H9 (cell line): ENCODE measurements at regions not wholly inside any gene's neighbourhood (a gene's known extent, or its start where the extent isn't known, plus 50 kb on each side); places are given as distances from the start of the nearest gene placed in this dataset.

Source experiments
- DNase-seq: peaks from one replicate; pipeline ENCODE4 v3.0.0-alpha.2; 2017
- H2AFZ ChIP-seq: one replicate; pipeline ENCODE4 v1.6.1; 2013; ENCODE audit warnings: mild to moderate bottlenecking, low read length, control low read depth, moderate library complexity
- H2AK5ac ChIP-seq: 2 replicates; pipeline ENCODE4 v1.6.1; 2013; ENCODE audit warnings: low read length, control low read depth, mixed read lengths; ENCODE audit not compliant: insufficient read length
- H2BK120ac ChIP-seq: one replicate; pipeline ENCODE4 v1.6.1; 2013; ENCODE audit warnings: low read depth, mild to moderate bottlenecking, low read length, control low read depth, inconsistent platforms; ENCODE audit not compliant: poor library complexity, severe bottlenecking
- H2BK12ac ChIP-seq: 2 replicates; pipeline ENCODE4 v1.6.1; 2013; ENCODE audit warnings: low read length, control low read depth, mixed read lengths, low read depth; ENCODE audit not compliant: insufficient read length
- H2BK15ac ChIP-seq: 2 replicates; pipeline ENCODE4 v1.6.1; 2013; ENCODE audit warnings: low read depth, low read length, control low read depth
- H2BK20ac ChIP-seq: one replicate; pipeline ENCODE4 v1.6.1; 2013; ENCODE audit warnings: low read depth, mild to moderate bottlenecking, low read length, control low read depth, inconsistent platforms; ENCODE audit not compliant: poor library complexity, severe bottlenecking
- H2BK5ac ChIP-seq: 2 replicates; pipeline ENCODE4 v1.6.1; 2013; ENCODE audit warnings: low read length, control low read depth, mixed read lengths; ENCODE audit not compliant: insufficient read length
- H3K14ac ChIP-seq: 2 replicates; pipeline ENCODE4 v1.6.1; 2013; ENCODE audit warnings: low read length, control low read depth; ENCODE audit not compliant: insufficient read depth
- H3K18ac ChIP-seq: 2 replicates; pipeline ENCODE4 v1.6.1; 2013; ENCODE audit warnings: low read depth, mild to moderate bottlenecking, mixed read lengths, low read length, control low read depth; ENCODE audit not compliant: insufficient read length
- H3K23ac ChIP-seq: 2 replicates; pipeline ENCODE4 v1.6.1; 2013; ENCODE audit warnings: low read length, control low read depth, mixed read lengths, low read depth; ENCODE audit not compliant: insufficient read length
- H3K23me2 ChIP-seq: 2 replicates; pipeline ENCODE4 v1.6.1; 2013; ENCODE audit warnings: low read depth, mild to moderate bottlenecking, mixed read lengths, low read length, control low read depth; ENCODE audit not compliant: insufficient read length, poor library complexity, severe bottlenecking
- H3K27ac ChIP-seq: 2 replicates; pipeline ENCODE4 v1.5.1; 2013; ENCODE audit warnings: low read length, control low read depth, mixed read lengths, low read depth; ENCODE audit not compliant: insufficient read length
- H3K27me3 ChIP-seq: 2 replicates; pipeline ENCODE4 v1.6.1; 2013; ENCODE audit warnings: low read length, control low read depth, inconsistent platforms; ENCODE audit not compliant: insufficient read depth
- H3K4ac ChIP-seq: 2 replicates; pipeline ENCODE4 v1.6.1; 2013; ENCODE audit warnings: low read depth, mild to moderate bottlenecking, control low read depth, inconsistent platforms, low read length, moderate library complexity
- H3K4me1 ChIP-seq: 2 replicates; pipeline ENCODE4 v1.6.1; 2013; ENCODE audit warnings: low read length, control low read depth, inconsistent platforms; ENCODE audit not compliant: insufficient read depth
- H3K4me2 ChIP-seq: 2 replicates; pipeline ENCODE4 v1.6.1; 2013; ENCODE audit warnings: low read length, control low read depth, mixed read lengths; ENCODE audit not compliant: insufficient read length, insufficient read depth
- H3K56ac ChIP-seq: 2 replicates; pipeline ENCODE4 v1.6.1; 2013; ENCODE audit warnings: low read depth, mild to moderate bottlenecking, mixed read lengths, low read length, control low read depth; ENCODE audit not compliant: insufficient read length
- H3K79me1 ChIP-seq: 2 replicates; pipeline ENCODE4 v1.6.1; 2013; ENCODE audit warnings: low read depth, mild to moderate bottlenecking, moderate library complexity, low read length, control low read depth, inconsistent platforms; ENCODE audit not compliant: insufficient read depth, poor library complexity, severe bottlenecking
- H3K79me2 ChIP-seq: 2 replicates; pipeline ENCODE4 v1.6.1; 2013; ENCODE audit warnings: low read length, control low read depth, inconsistent platforms; ENCODE audit not compliant: insufficient read depth
- H3K9ac ChIP-seq: 2 replicates; pipeline ENCODE4 v1.6.1; 2013; ENCODE audit warnings: low read length, control low read depth, mixed read lengths; ENCODE audit not compliant: insufficient read length; ENCODE audit errors: extremely low read depth
- H3K9me3 ChIP-seq: one replicate; pipeline ENCODE4 v1.6.1; 2013; ENCODE audit warnings: low read depth, low read length, inconsistent platforms; ENCODE audit not compliant: control insufficient read depth
- H3T11ph ChIP-seq: one replicate; pipeline ENCODE4 v1.6.1; 2013; ENCODE audit warnings: mild to moderate bottlenecking, low read length, control low read depth, inconsistent platforms
- H4K20me1 ChIP-seq: one replicate; pipeline ENCODE4 v1.6.1; 2013; ENCODE audit not compliant: control insufficient read depth, insufficient read length, insufficient read depth
- H4K5ac ChIP-seq: 2 replicates; pipeline ENCODE4 v1.6.1; 2013; ENCODE audit warnings: low read depth, mild to moderate bottlenecking, mixed read lengths, low read length, control low read depth; ENCODE audit not compliant: insufficient read length
- H4K8ac ChIP-seq: replicated peaks from 2 replicates; pipeline ENCODE4 v1.6.1; 2013; ENCODE audit warnings: low read length, control low read depth, mixed read lengths, low read depth; ENCODE audit not compliant: insufficient read length
- H4K91ac ChIP-seq: 2 replicates; pipeline ENCODE4 v1.6.1; 2013; ENCODE audit warnings: low read depth, mild to moderate bottlenecking, moderate library complexity, mixed read lengths, low read length, control low read depth; ENCODE audit not compliant: insufficient read length
- H3K27ac Mint-ChIP-seq, 3 experiments: 2 replicates in 2 of 3; 3 replicates in 1 of 3; pipeline ENCODE4 v1.8.0; 2020 to 2021; ENCODE audit warnings: mixed read lengths in 3 of 3, mild to moderate bottlenecking in 1 of 3, moderate library complexity in 1 of 3
- H3K27me3 Mint-ChIP-seq: 2 replicates; pipeline ENCODE4 v1.8.0; 2021; ENCODE audit warnings: low read depth, mild to moderate bottlenecking, moderate library complexity, mixed read lengths
- H3K36me3 Mint-ChIP-seq, 3 experiments: 2 replicates in 2 of 3; 3 replicates in 1 of 3; pipeline ENCODE4 v1.8.0; 2020 to 2021; ENCODE audit warnings: low read depth in 3 of 3, mixed read lengths in 3 of 3; ENCODE audit not compliant: insufficient read depth in 1 of 3
- H3K4me1 Mint-ChIP-seq, 2 experiments: 2 replicates each; pipeline ENCODE4 v1.8.0; 2020; ENCODE audit warnings: mixed read lengths in 2 of 2
- H3K4me3 Mint-ChIP-seq, 2 experiments: 2 replicates in 1 of 2; 3 replicates in 1 of 2; pipeline ENCODE4 v1.8.0; 2020 to 2021; ENCODE audit warnings: mild to moderate bottlenecking in 2 of 2, mixed read lengths in 2 of 2, moderate library complexity in 1 of 2
- H3K9me3 Mint-ChIP-seq, 2 experiments: 2 replicates in 1 of 2; 3 replicates in 1 of 2; pipeline ENCODE4 v1.8.0; 2020; ENCODE audit warnings: mild to moderate bottlenecking in 2 of 2, mixed read lengths in 2 of 2, moderate library complexity in 1 of 2
- WGBS: extraction: QIAGEN DNeasy Blood & Tissue Kit; methylation state at CpG from one replicate; pipeline ENCODE4 v1.1.7; 2013; ENCODE audit warnings: missing lambda C conversion rate, low lambda C conversion rate, mixed read lengths; ENCODE audit not compliant: insufficient read length; ENCODE audit errors: extremely low coverage; 5-methylcytosine and 5-hydroxymethylcytosine counted together
- TF ChIP-seq, protein P1 (sequence below): fragments of 200-600 bp; sonication (generic); conservative IDR thresholded peaks from 3 replicates; pipeline ENCODE4 v1.8.0; 2021; ENCODE audit warnings: antibody characterized with exemption, mild to moderate bottlenecking

DNA sequence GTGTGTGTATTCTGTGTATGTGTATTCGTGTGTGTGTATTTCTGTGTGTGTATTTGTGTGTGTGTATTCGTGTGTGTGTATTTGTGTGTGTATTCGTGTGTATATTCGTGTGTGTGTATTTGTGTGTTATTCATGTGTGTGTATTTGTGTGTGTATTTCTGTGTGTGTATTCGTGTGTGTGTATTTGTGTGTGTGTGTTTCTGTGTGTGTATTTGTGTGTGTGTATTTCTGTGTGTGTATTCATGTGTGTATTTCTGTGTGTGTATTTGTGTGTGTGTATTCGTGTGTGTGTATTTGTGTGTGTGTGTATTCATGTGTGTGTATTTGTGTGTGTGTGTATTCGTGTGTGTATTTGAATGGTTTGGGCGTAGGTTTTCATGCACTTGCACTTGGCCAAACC lies 405.4 kb downstream of the SOX2 start:
- Histone ChIP-seq H3K79me2 (no peaks in the 10 kb centered on the region), H3K79me1 (no peaks in the 10 kb centered on the region), H3K56ac (no peak overlapping the region), H2BK120ac (no peak overlapping the region), H3K18ac (no peak overlapping the region), H2BK5ac (no peak overlapping the region), H3T11ph (no peak overlapping the region), H2BK12ac (no peak overlapping the region), H3K23me2 (no peaks in the 10 kb centered on the region), H3K9me3 (no peaks in the 10 kb centered on the region), H3K27ac (no peak overlapping the region), H3K23ac (no peak overlapping the region), H4K91ac (no peak overlapping the region), H4K5ac (no peak overlapping the region), H3K4me1 (no peaks in the 10 kb centered on the region), H3K27me3 (peaks cover 13% of the 10 kb centered on the region; the same call in 1 of the 2 replicates), H4K20me1 (no peaks in the 10 kb centered on the region), H2AFZ (no peak overlapping the region), H2BK15ac (no peak overlapping the region), H3K9ac (no peak overlapping the region), H4K8ac (no peak overlapping the region), H3K14ac (no peak overlapping the region), H3K4me2 (no peak overlapping the region), H2AK5ac (no peak overlapping the region), H3K4ac (no peak overlapping the region), H2BK20ac (no peak overlapping the region)
- Mint-ChIP-seq H3K27me3 (peaks cover 45% of the 10 kb centered on the region), H3K27ac (no peak overlapping the region), H3K9me3 (no peaks in the 10 kb centered on the region; a peak in 1 of 5 replicates), H3K36me3 (no peaks in the 10 kb centered on the region; a peak in 1 of 7 replicates), H3K4me1 (peaks cover 11 to 13% of the 10 kb centered on the region in 2 experiments), H3K4me3 (no peak overlapping the region)
- DNase-seq, result no peak
- 100% methylated on average over 1 of the region's 8 CpGs for WGBS
- TF ChIP-seq, protein P1, sequence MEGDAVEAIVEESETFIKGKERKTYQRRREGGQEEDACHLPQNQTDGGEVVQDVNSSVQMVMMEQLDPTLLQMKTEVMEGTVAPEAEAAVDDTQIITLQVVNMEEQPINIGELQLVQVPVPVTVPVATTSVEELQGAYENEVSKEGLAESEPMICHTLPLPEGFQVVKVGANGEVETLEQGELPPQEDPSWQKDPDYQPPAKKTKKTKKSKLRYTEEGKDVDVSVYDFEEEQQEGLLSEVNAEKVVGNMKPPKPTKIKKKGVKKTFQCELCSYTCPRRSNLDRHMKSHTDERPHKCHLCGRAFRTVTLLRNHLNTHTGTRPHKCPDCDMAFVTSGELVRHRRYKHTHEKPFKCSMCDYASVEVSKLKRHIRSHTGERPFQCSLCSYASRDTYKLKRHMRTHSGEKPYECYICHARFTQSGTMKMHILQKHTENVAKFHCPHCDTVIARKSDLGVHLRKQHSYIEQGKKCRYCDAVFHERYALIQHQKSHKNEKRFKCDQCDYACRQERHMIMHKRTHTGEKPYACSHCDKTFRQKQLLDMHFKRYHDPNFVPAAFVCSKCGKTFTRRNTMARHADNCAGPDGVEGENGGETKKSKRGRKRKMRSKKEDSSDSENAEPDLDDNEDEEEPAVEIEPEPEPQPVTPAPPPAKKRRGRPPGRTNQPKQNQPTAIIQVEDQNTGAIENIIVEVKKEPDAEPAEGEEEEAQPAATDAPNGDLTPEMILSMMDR, result no peak
